Fibroblast of skin of right biceps (primary cell): ENCODE measurements at regions not wholly inside any gene's neighbourhood (a gene's known extent, or its start where the extent isn't known, plus 50 kb on each side); places are given as distances from the start of the nearest gene placed in this dataset.
A peak's percentile ranks its signal among the peaks of the same experiment; 100 is the strongest.

Source experiments
- DNase-seq: peaks from one replicate; pipeline ENCODE4 v3.0.0-alpha.2; 2013

GRCh38 chr1:214935258-214935657 is 147.3 kb upstream of the KCNK2 start:
- DNase-seq: no peak

DNA sequence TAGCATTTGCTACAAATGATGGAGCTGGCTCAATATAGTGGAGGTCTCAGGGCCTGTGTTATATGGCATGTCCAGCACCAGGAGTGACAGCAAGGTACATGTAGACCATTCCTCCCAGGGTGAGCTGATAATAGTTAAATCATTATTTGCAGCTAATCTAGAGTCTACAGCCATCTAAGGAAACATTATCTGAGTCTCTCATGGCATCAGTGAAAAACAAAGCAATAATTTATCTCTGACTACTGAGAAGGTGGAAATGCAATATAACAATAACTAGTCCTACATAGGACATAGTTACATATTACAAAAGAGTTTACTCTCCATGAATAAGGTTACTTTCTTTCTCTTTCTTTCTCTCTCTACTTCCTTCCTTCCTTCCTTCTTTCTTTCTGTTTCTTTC is 143.4 kb upstream of the KCNK2 start:
- no peak for DNase-seq

- no peak for DNase-seq
Observed at GRCh38 chr1:214941061-214941460, 141.5 kb upstream of the KCNK2 start.

GRCh38 chr1:214943054-214943453 is 139.5 kb upstream of the KCNK2 start:
- no peak for DNase-seq

- no peak for DNase-seq
Observed at GRCh38 chr1:214946615-214947014, 135.9 kb upstream of the KCNK2 start.

DNA sequence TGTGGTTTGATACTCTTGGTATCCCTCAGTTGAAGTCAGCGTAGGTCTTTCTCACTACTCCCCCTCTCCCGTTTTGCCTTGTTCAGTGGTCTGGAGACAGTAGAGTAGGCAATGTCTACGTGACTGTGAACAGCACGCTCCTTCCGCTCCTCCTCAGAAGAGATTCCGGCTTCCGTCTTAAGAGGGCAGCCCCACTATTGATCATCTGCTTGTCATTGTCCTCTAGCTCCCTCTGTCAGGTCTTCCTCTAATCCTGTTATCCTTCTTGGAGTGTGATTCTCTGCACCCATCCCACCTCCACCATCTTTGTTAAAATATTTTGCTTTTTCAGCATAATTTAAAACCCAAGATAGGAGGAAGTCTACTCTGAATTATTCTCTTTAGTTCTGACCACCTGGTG is 129.9 kb upstream of the KCNK2 start:
- no peak for DNase-seq

GRCh38 chr1:214953901-214954616 is 128.5 kb upstream of the KCNK2 start:
- DNase-seq: peak; percentile 44

DNA sequence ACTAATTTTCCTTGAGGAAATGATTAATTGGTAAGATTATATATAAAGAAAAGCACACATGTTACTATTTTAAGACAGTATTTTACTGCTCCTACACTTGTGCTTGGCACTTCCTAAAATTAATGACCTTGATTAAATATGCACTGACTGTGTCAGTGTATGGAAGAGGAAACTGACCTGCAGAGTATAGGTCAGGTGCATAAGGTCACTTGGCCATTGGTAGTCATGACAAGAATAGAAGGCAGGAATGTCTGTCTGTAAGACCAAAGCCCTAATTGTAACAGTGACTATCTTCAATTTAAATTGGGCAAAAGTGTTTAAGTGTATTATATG is 128.0 kb upstream of the KCNK2 start:
- DNase-seq: no peak

GRCh38 chr1:214957330-214958137 is 125.0 kb upstream of the KCNK2 start:
- DNase-seq: peak; percentile 100

DNA sequence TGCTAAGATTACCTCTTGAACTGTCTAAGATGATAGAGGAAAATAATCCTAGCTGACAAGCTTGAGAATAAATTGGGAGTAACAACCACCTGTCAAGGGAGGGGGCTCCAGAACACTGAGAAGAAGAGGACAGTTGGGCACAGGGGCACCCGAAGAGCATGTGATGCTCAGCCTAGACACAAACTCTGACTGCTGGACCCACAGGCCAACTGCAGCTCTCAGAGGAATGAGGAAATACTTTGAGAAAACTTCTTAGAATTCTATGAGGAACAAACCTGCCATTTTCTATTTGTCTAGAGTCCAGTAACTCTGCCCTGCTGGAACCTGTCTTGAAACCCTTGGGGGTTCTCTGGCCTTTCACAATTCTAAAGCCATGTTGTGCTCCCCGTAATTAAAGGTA is 124.1 kb upstream of the KCNK2 start:
- peak; percentile 45 for DNase-seq

GRCh38 chr1:214966346-214966745 is 116.2 kb upstream of the KCNK2 start:
- no peak for DNase-seq

GRCh38 chr1:214967865-214968575 is 114.5 kb upstream of the KCNK2 start:
- peak; percentile 88 for DNase-seq

- DNase-seq: no peak
Observed at GRCh38 chr1:214970016-214970415, 112.5 kb upstream of the KCNK2 start.

DNA sequence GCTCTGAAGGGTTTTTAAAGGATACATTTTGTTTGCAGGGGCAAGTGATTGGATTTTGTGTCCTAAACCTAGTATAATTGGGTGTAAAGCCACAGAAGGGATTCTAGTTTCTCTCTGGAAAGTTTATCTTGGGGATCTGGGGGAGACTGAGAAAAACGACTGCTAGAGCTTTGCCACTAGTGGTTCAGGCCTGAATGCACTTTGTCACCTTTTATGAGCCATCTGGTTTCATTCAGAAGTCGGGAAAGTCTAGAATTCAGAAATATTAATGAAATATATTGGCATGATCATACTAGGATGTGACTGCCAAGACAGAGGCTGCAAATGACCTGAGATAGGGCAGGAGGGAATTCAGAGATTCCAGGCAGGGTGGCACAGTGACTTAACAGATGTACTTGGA is 111.5 kb upstream of the KCNK2 start:
- no peak for DNase-seq

GRCh38 chr1:214974002-214974401 is 108.5 kb upstream of the KCNK2 start:
- no peak for DNase-seq

- DNase-seq: no peak
Observed at GRCh38 chr1:214976665-214977064, 105.9 kb upstream of the KCNK2 start.

DNA sequence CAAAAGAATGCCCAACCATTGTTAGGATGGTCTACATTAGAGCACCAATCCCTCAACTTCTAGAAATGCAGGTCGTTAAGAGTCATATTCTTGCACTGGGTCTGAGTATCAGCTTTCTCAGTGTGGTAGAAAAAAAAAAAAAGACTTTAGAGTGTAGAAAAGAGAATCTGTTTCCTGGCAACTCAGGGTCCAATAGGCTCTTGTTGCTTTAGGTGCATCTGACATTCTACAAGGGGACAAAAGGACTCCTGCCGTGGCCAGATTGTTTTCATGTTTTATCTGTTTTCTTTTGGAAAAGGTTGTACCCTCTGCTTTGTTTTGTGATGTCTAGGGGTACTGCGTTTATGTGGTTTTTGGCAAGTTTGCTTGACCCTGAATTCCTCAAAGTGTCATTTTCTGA is 105.4 kb upstream of the KCNK2 start:
- no peak for DNase-seq

DNA sequence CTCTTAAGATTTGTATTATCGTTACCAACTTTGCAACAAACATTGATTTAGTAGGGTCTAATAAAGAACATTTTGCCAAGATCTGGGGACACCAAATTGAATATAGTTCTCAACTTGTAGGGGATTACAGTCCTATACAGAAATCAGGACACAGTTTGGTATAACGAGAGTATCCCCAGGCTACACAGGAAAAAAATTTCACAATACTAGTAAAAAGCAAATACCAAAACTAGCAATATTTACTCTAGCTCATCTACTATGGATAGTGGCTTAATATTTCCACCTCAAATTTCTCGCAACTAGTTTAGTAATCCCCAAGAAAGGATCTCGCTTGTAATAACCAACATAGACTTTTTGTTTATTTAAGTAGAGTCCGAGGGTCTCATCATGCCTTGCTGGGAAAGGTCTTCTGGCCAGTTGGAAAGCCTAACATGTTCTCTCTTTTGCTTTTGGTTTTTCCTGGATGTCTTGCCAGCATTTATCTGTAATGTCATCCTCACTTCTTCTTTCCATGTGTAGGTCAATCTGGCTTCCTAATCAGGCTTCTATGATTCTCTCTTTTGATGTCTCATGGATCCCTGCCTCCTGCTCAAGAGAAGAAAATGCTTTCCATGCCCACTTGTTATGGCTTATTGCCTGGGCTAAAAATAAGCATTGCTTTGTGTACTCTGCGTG is 104.7 kb upstream of the KCNK2 start:
- DNase-seq: no peak

- no peak for DNase-seq
Observed at GRCh38 chr1:214979191-214979590, 103.3 kb upstream of the KCNK2 start.

DNA sequence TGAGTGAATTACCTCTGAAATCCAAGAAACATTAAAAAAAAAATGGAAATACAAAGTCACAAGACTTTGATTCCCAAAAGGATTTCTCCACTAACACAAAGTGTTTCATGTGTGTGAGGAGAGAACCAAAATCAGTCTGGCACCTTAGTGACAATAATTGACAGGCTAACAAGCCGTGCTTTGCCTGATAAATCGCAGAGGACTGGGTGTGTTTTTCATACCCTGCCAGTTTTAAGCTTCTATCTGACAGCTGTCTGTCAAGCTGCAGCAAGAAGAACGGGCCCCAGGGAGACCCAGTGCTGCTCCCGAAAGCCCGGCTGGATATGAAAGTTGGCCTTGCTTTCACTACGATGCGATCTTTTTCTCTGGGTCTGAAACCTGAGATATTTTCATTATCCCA is 101.6 kb upstream of the KCNK2 start:
- no peak for DNase-seq

- DNase-seq: peak; percentile 79
Observed at GRCh38 chr1:214983126-214983869, 99.2 kb upstream of the KCNK2 start.

DNA sequence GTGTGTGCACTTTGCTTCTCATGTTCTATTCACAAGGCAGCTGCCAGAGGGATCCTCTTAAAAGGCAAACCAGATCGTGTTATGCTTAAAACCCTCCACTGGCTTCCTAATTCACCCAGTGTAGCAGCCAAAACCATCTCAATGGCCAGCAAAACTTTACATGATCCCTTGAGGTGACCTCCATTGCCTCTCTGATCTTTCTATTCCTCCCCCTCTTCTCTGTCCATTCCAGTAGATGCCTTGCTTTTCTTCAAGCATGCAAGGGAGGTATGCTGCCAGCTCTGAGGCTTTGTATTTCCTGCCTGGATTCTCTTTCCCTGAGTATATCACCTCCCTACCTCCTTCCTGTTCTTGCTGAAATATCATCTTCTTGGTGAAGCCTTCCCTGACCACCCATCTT is 93.2 kb upstream of the KCNK2 start:
- DNase-seq: peak; percentile 90

GRCh38 chr1:214990619-214991018 is 91.9 kb upstream of the KCNK2 start:
- DNase-seq: peak; percentile 99
